Kidney (tissue), 13 donors: ENCODE measurements at regions not wholly inside any gene's neighbourhood (a gene's known extent, or its start where the extent isn't known, plus 50 kb on each side); places are given as distances from the start of the nearest gene placed in this dataset.
A peak's percentile ranks its signal among the peaks of the same experiment; 100 is the strongest.
"Not testable (repeated sequence)": the region's sequence is repeated elsewhere in the genome, so short reads cannot be mapped to it uniquely, and the experiment has no call there.

ENCODE experiments used
- DNase-seq, 5 donors: peaks; one replicate each; pipeline ENCODE4 v3.0.0-alpha.2; 2013 to 2020
- FAIRE-seq: peaks from 2 replicates; lab custom pipeline; 2012; peaks lifted over from hg19 to GRCh38; lab: Jason Lieb, UNC
- H3K27ac ChIP-seq, 2 donors: one replicate each; pipeline ENCODE4 v1.7.0; 2013; ENCODE audit warnings: low read depth in 2 of 2, low read length in 2 of 2, inconsistent platforms in 1 of 2
- H3K27me3 ChIP-seq: one replicate; pipeline ENCODE4 v1.7.1; 2013; ENCODE audit warnings: low read length, inconsistent platforms; ENCODE audit not compliant: control insufficient read depth, insufficient read depth
- H3K36me3 ChIP-seq, 3 donors: one replicate each; pipeline versions ENCODE4 v1.7.0 to v1.7.1; 2013; ENCODE audit warnings: low read length in 3 of 3, control low read depth in 1 of 3, inconsistent platforms in 1 of 3; ENCODE audit not compliant: insufficient read depth in 3 of 3, control insufficient read depth in 2 of 3
- H3K4me1 ChIP-seq, 3 donors: one replicate each; pipeline versions ENCODE4 v1.7.0 to v1.7.1; 2013; ENCODE audit warnings: low read length in 3 of 3, inconsistent platforms in 1 of 3, low read depth in 1 of 3; ENCODE audit not compliant: control insufficient read depth in 2 of 3, insufficient read depth in 2 of 3
- H3K4me3 ChIP-seq, 3 donors: one replicate each; pipeline versions ENCODE4 v1.7.0 to v1.8.1; 2013; ENCODE audit warnings: low read length in 3 of 3, control low read depth in 1 of 3, inconsistent platforms in 1 of 3
- H3K9ac ChIP-seq, 3 donors: one replicate each; pipeline versions ENCODE4 v1.7.0 to v1.7.1; 2013; ENCODE audit warnings: low read length in 3 of 3, control low read depth in 1 of 3, inconsistent platforms in 1 of 3
- H3K9me3 ChIP-seq, 3 donors: one replicate each; pipeline versions ENCODE4 v1.7.0 to v1.7.1; 2013; ENCODE audit warnings: low read length in 3 of 3, control low read depth in 1 of 3, inconsistent platforms in 1 of 3; ENCODE audit not compliant: control insufficient read depth in 2 of 3, insufficient read depth in 1 of 3
- intact Hi-C: fragments of 100-400 bp; cut with DNase I; formaldehyde crosslinking; loops from one replicate; pipeline ENCODE4 v1.11.1; 2022
- TF ChIP-seq, protein P1 (sequence below): IDR thresholded peaks from 3 replicates; pipeline ENCODE4 v1.5.1; 2012; ENCODE audit warnings: mild to moderate bottlenecking, moderate library complexity, borderline replicate concordance; ENCODE audit not compliant: insufficient read depth; ENCODE audit errors: extremely low read depth
- donor health status: control.
- donor health status: control.
- donor health status: control.
- donor health status: control.
- donor health status: control.
- donor health status: DM: yes; HTN: yes; CAD: no.
- donor health status: Normal renal cell carcinoma (clear cell type).

DNA sequence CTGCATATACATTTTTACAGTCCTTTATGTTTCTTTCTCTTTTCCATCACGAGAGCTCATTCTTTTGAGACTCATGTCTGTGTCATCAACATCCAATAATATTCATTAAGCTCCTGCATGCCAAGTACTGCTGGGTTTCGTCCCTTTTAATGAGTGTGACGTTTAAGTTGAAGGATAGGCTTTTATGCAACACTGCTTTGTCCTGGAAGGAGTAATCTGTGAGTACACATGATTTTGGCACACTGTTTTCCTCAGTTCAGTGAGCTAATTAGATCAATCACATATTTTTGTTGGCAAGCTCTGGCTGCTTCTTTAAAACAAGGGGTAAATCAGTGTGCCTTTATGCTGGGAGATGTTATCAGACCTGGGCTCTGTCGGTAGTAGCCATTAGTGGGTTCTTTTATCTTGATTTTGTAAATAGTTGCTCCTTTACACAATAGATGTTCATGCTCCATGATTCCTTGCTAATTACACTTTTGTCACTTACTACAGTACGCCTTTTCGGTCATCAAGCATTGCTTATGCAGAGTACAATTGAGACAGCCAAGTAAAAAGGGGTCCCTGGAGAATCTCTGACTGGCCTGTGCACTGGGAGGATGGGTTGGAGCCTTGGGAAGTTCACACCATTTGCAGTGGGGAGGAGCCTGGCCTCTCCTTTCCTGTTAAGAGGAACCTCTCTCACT, 132.6 kb downstream of the FHIP1A start:
- intact Hi-C loops: no loop called here
- no peak overlapping the region for H3K27ac ChIP-seq
- DNase-seq (peak in 2 of 5 donors; percentile 14 to 29), FAIRE-seq (no peak)
- no peaks in the 10 kb centered on the region for H3K9me3 ChIP-seq
- TF ChIP-seq, protein P1, sequence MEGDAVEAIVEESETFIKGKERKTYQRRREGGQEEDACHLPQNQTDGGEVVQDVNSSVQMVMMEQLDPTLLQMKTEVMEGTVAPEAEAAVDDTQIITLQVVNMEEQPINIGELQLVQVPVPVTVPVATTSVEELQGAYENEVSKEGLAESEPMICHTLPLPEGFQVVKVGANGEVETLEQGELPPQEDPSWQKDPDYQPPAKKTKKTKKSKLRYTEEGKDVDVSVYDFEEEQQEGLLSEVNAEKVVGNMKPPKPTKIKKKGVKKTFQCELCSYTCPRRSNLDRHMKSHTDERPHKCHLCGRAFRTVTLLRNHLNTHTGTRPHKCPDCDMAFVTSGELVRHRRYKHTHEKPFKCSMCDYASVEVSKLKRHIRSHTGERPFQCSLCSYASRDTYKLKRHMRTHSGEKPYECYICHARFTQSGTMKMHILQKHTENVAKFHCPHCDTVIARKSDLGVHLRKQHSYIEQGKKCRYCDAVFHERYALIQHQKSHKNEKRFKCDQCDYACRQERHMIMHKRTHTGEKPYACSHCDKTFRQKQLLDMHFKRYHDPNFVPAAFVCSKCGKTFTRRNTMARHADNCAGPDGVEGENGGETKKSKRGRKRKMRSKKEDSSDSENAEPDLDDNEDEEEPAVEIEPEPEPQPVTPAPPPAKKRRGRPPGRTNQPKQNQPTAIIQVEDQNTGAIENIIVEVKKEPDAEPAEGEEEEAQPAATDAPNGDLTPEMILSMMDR: no peak
- H3K9ac ChIP-seq: no peak overlapping the region
- H3K4me3 ChIP-seq: no peak overlapping the region
- no peaks in the 10 kb centered on the region for H3K27me3 ChIP-seq
- no peaks in the 10 kb centered on the region for H3K36me3 ChIP-seq
- H3K4me1 ChIP-seq: peaks cover 0 to 10% (median 2%) of the 10 kb centered on the region in 3 donors

- intact Hi-C loops: no loop called here
- H3K36me3 ChIP-seq: no peaks in the 10 kb centered on the region
- H3K27ac ChIP-seq: no peak overlapping the region
- TF ChIP-seq, protein P1: no peak
- peaks cover 0 to 11% (median 0%) of the 10 kb centered on the region in 3 donors for H3K9me3 ChIP-seq
- DNase-seq (no peak), FAIRE-seq (no peak)
- H3K4me3 ChIP-seq: no peak overlapping the region
- H3K4me1 ChIP-seq: no peaks in the 10 kb centered on the region
- H3K27me3 ChIP-seq: no peaks in the 10 kb centered on the region
- no peak overlapping the region for H3K9ac ChIP-seq
Observed at GRCh38 chr4:151548708-151549107, 139.7 kb downstream of the FHIP1A start.

DNA sequence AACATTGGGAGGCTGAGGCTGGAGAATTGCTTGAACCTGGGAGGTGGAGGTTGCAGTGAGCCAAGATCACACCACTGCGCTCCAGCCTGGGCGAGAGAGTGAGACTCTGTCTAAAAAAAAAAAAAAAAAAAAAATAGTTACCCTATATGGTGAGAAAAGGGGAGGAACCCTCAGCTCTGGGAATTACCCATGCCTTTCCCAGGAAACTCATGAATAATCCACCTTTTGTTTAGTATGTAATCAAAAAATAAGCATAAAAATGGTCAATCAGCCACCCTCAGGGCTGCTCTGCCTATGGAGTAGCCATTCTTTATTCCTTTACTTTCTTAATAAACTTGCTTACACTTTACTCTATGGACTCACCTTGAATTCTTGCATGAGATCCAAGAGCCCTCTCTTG, 140.4 kb downstream of the FHIP1A start:
- H3K4me1 ChIP-seq, H3K9ac ChIP-seq, intact Hi-C loops: not testable (repeated sequence)

DNA sequence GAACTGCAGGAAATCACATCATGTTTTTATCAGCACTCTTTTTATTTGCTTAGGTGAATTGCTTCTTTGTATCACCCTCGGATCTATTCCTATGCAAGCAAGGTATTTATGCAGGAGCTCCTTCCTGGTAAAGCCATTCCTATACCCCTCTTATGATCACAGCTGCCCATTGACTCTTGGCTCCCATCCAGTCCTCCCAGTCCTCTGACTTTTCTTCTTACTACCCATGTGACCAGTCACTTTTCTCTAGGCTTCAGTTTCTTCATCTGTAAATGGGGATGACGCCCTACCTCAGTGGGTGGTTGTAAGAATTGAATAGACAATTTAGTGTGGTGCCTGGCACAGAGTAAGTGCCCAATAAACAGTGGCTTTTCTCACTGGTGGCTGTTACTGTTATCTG, 144.9 kb downstream of the FHIP1A start:
- DNase-seq (no peak), FAIRE-seq (no peak)
- H3K27ac ChIP-seq: no peak overlapping the region
- TF ChIP-seq, protein P1: no peak
- H3K36me3 ChIP-seq: no peaks in the 10 kb centered on the region
- no peak overlapping the region for H3K9ac ChIP-seq
- peaks cover 0 to under 1% (median 0%) of the 10 kb centered on the region in 3 donors for H3K9me3 ChIP-seq
- H3K4me3 ChIP-seq: no peak overlapping the region
- intact Hi-C loops: no loop called here
- H3K27me3 ChIP-seq: no peaks in the 10 kb centered on the region
- no peaks in the 10 kb centered on the region for H3K4me1 ChIP-seq

More for the DNA sequence above, 140.4 kb downstream of the FHIP1A start:
- H3K27ac ChIP-seq, FAIRE-seq, H3K36me3 ChIP-seq, H3K4me3 ChIP-seq, H3K27me3 ChIP-seq, DNase-seq: not testable (repeated sequence)
- peaks cover 0 to 11% (median 0%) of the 10 kb centered on the region in 3 donors for H3K9me3 ChIP-seq
